GM12873 (cell line): ENCODE measurements at regions not wholly inside any gene's neighbourhood (a gene's known extent, or its start where the extent isn't known, plus 50 kb on each side); places are given as distances from the start of the nearest gene placed in this dataset.

Experiments
- CTCF ChIP-seq: IDR thresholded peaks from 2 replicates; pipeline ENCODE4 v1.5.1; 2012; ENCODE audit warnings: low read depth, mild to moderate bottlenecking, moderate library complexity, low read length, control low read depth; ENCODE audit not compliant: insufficient read depth; ENCODE audit errors: missing control alignments

GRCh38 chr5:26295541-26295940 is 742.8 kb downstream of the CDH9 start:
- no peak for TF ChIP-seq CTCF

- TF ChIP-seq CTCF = no peak
Observed at GRCh38 chr5:26282190-26282589, 756.2 kb downstream of the CDH9 start.

DNA sequence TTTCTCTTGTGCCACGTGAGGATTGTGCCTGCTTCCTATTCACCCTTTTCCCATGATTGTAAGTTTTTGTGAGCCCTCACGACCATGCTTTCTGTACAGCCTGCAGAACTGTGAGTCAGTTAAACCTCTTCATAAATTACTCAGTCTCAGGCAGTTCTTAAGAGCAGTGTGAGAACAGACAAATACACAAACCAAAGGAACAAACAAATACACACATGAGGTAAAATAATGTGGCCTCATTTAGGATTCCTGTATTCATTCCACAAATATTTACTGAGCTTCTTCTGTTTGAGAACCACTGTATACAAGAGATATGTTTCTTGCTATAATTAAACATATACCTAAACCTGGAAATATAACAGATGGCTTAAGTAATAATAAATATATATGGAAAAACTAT is 760.3 kb downstream of the CDH9 start:
- no peak for TF ChIP-seq CTCF

DNA sequence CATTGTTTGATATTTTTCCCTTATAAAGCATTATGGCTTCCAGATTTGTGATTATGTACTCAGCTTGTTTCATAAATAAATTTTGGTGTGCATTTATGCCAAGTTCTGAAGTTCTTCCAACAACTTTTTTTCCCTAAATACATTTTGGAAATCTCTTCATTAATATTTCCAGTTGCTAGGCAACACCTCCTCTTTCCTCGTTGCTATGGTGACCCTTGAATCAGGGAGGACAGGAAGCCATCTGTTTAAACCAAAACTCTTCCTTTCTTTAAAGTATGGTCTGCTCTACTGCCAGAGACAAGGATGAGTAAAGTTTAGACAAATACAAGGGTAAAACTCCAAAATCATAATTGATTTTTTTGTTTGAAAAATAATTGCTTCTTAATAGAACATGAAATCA is 779.3 kb downstream of the CDH9 start:
- TF ChIP-seq CTCF = no peak

GRCh38 chr5:26245321-26245720 is 793.1 kb downstream of the CDH9 start:
- no peak for TF ChIP-seq CTCF

GRCh38 chr5:26239588-26239987 is 798.8 kb downstream of the CDH9 start:
- TF ChIP-seq CTCF = no peak

DNA sequence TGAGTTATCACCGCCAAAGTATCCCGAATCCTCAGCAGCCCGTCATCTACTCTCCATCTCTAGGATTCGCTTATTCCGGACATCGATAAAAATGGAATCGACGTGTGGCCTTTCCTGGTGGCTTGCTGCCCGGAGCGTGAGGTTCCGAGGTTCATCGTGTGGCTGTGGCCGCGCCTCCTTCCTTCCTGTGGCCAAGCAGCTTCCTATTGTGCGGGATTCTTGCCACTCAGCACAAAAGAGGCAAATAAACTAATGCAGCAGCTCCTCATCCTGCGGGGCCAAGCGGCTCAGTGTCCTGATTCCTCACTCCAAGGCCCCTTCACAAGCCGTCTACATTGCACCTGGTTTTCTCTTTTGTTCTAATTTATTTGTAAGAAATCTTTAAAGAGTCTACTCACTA is 800.9 kb downstream of the CDH9 start:
- no peak for TF ChIP-seq CTCF

GRCh38 chr5:26236936-26237335 is 801.5 kb downstream of the CDH9 start:
- no peak for TF ChIP-seq CTCF
